GM23248 (cell line): ENCODE measurements at regions not wholly inside any gene's neighbourhood (a gene's known extent, or its start where the extent isn't known, plus 50 kb on each side); places are given as distances from the start of the nearest gene placed in this dataset.

Experiments
- EZH2 ChIP-seq: fragments of 200-600 bp; sonication (generic); IDR thresholded peaks from 2 replicates; pipeline ENCODE4 v1.6.1; 2018; ENCODE audit warnings: antibody characterized with exemption, mild to moderate bottlenecking; ENCODE audit not compliant: insufficient read depth, poor library complexity, severe bottlenecking
- EZH2phosphoT487 ChIP-seq: fragments of 200-600 bp; sonication (generic); IDR thresholded peaks from 2 replicates; pipeline ENCODE4 v1.6.1; 2018; ENCODE audit warnings: antibody characterized with exemption, moderate library complexity, mild to moderate bottlenecking, low read depth; ENCODE audit not compliant: insufficient read depth

- TF ChIP-seq EZH2phosphoT487 (no peak), EZH2 (no peak)
Measured at GRCh38 chr16:51696376-51696775, 545.3 kb upstream of the SALL1 start.
